HepG2 (cell line): ENCODE measurements at regions not wholly inside any gene's neighbourhood (a gene's known extent, or its start where the extent isn't known, plus 50 kb on each side); places are given as distances from the start of the nearest gene placed in this dataset.

Source experiments
- ATAC-seq: fragments of 200-7000 bp; cut with Tn5 transposase; 3 replicates; pipeline ENCODE4 v1.9.1; 2020; ENCODE audit warnings: mild to moderate bottlenecking, moderate library complexity
- BruUV-seq: library from RNA; stranded (reverse); fragments of 400-500 nt; replicated peaks from 2 replicates; lab custom pipeline; 2021; lab: Mats Ljungman, UMichigan
- CTCF ChIA-PET: fragments of 300-600 bp; formaldehyde crosslinking; extraction: SDS; loops from one replicate; lab custom pipeline; 2021; ENCODE audit warnings: low total read pairs, inconsistent platforms, low intra/inter-chr PET ratio; lab: Yijun Ruan, JAX
- POLR2A ChIA-PET: fragments of 350-600 bp; sonication (Branson Sonifier 250); formaldehyde crosslinking; loops from one replicate; lab custom pipeline; 2020; ENCODE audit warnings: antibody characterized with exemption, inconsistent platforms; lab: Yijun Ruan, JAX
- DNase-seq: peaks from one replicate; pipeline ENCODE4 v3.0.0-alpha.2; 2015; ENCODE audit warnings: low spot score
- FAIRE-seq: peaks from 3 replicates; lab custom pipeline; 2011; peaks lifted over from hg19 to GRCh38; lab: Jason Lieb, UNC
- H2AFZ ChIP-seq: one replicate; pipeline ENCODE4 v1.6.1; 2011; ENCODE audit warnings: low read length, inconsistent platforms
- H3K27ac ChIP-seq: fragments of 300-600 bp; 3 replicates; pipeline ENCODE4 v1.8.0; 2011; ENCODE audit warnings: mixed run types, mild to moderate bottlenecking, mixed read lengths, low read length, inconsistent platforms; ENCODE audit not compliant: insufficient read depth; ENCODE audit errors: extremely low read length
- H3K27me3 ChIP-seq, 2 experiments: fragments of 200-600 bp in 1 of 2; 2 replicates in 1 of 2; 3 replicates in 1 of 2; pipeline versions ENCODE4 v1.6.0 to v1.8.0; 2011; ENCODE audit warnings: low read length in 2 of 2, mild to moderate bottlenecking in 2 of 2, moderate library complexity in 2 of 2, inconsistent platforms in 1 of 2; ENCODE audit not compliant: insufficient read depth in 2 of 2, control insufficient read depth in 1 of 2
- H3K36me3 ChIP-seq, 2 experiments: fragments of 200-600 bp in 1 of 2; replicated peaks in 1 of 2; 2 replicates in 1 of 2; 3 replicates in 1 of 2; pipeline versions ENCODE4 v1.5.1 to v1.8.0; 2011; ENCODE audit warnings: low read length in 2 of 2, inconsistent platforms in 1 of 2; ENCODE audit not compliant: insufficient read depth in 2 of 2, control insufficient read depth in 1 of 2
- H3K4me1 ChIP-seq: 2 replicates; pipeline ENCODE4 v1.5.1; 2012; ENCODE audit warnings: low read length, inconsistent platforms; ENCODE audit not compliant: insufficient read depth
- H3K4me2 ChIP-seq: 2 replicates; pipeline ENCODE4 v1.6.0; 2011; ENCODE audit warnings: low read depth, low read length, inconsistent platforms
- H3K4me3 ChIP-seq, 3 experiments: fragments of 200-600 bp in 1 of 3; sonication (generic), shearing (Covaris generic) in 1 of 3; replicated peaks in 1 of 3; 2 replicates each; pipeline ENCODE4 v1.5.1; 2011 to 2016; ENCODE audit warnings: low read length in 3 of 3, inconsistent platforms in 2 of 3, low read depth in 2 of 3, mild to moderate bottlenecking in 2 of 3, control low read depth in 1 of 3, mixed read lengths in 1 of 3; ENCODE audit not compliant: insufficient read depth in 1 of 3
- H3K79me2 ChIP-seq: one replicate; pipeline ENCODE4 v1.6.1; 2011; ENCODE audit warnings: low read length, inconsistent platforms; ENCODE audit not compliant: insufficient read depth
- H3K9ac ChIP-seq: 2 replicates; pipeline ENCODE4 v1.6.0; 2011; ENCODE audit warnings: mild to moderate bottlenecking, low read depth, low read length, inconsistent platforms; ENCODE audit not compliant: insufficient read depth
- H3K9me3 ChIP-seq: 2 replicates; pipeline ENCODE4 v1.5.1; 2012; ENCODE audit warnings: mild to moderate bottlenecking, low read length
- H4K20me1 ChIP-seq: 2 replicates; pipeline ENCODE4 v1.6.0; 2011; ENCODE audit warnings: inconsistent platforms, mild to moderate bottlenecking, low read length, moderate library complexity; ENCODE audit not compliant: insufficient read depth
- FOXK2 ChIP-seq: fragments of 450-650 bp; IDR thresholded peaks from 2 replicates; pipeline ENCODE4 v1.6.1; 2016
- IRF2 ChIP-seq: IDR thresholded peaks from 2 replicates; pipeline ENCODE4 v1.6.1; 2018; ENCODE audit warnings: missing genetic modification reagents, missing compliant biosample characterization
- MAFF ChIP-seq: IDR thresholded peaks from 2 replicates; pipeline ENCODE4 v1.6.1; 2011; ENCODE audit warnings: low read depth, low read length, improper control_type of control experiment
- MTF1 ChIP-seq: sonication (generic); formaldehyde crosslinking; IDR thresholded peaks from 2 replicates; pipeline ENCODE4 v1.5.0; 2020; ENCODE audit warnings: missing genetic modification reagents
- PCBP2 ChIP-seq: fragments of 200-400 bp; formaldehyde crosslinking; optimal IDR thresholded peaks from 2 replicates; pipeline ENCODE3; 2018; ENCODE audit warnings: low read length, low read depth; ENCODE audit not compliant: poor library complexity, severe bottlenecking
- PHF5A ChIP-seq: IDR thresholded peaks from one replicate; pipeline ENCODE4 v1.6.1; 2018; ENCODE audit warnings: low read depth, missing genetic modification reagents; ENCODE audit not compliant: unreplicated experiment
- RXRA ChIP-seq: sonication (generic); formaldehyde crosslinking; IDR thresholded peaks from 2 replicates; pipeline ENCODE4 v1.5.1; 2020; ENCODE audit warnings: missing genetic modification reagents
- SIX4 ChIP-seq: sonication (generic); formaldehyde crosslinking; IDR thresholded peaks from 2 replicates; pipeline ENCODE4 v1.4.0; 2020; ENCODE audit warnings: missing genetic modification reagents
- TARDBP ChIP-seq: sonication (generic); formaldehyde crosslinking; IDR thresholded peaks from 2 replicates; pipeline ENCODE4 v1.8.0; 2022; ENCODE audit warnings: mild to moderate bottlenecking, missing genetic modification reagents
- ZNF577 ChIP-seq: sonication (generic); formaldehyde crosslinking; IDR thresholded peaks from 2 replicates; pipeline ENCODE4 v1.4.0; 2020; ENCODE audit warnings: mild to moderate bottlenecking, low read depth, missing genetic modification reagents, borderline replicate concordance
- WGBS: methylation state at CpG from one replicate; pipeline ENCODE4 v1.1.6; 2017; ENCODE audit warnings: low lambda C conversion rate; 5-methylcytosine and 5-hydroxymethylcytosine counted together
- in situ Hi-C: cut with HindIII; loops from 2 replicates; pipeline ENCODE4 v1.10.0; 2017; ENCODE audit warnings: low pct_unique_long_range_greater_than_20kb; ENCODE audit not compliant: extremely low pct_ligation_motif_present
- intact Hi-C: fragments of 100-400 bp; cut with micrococcal nuclease; formaldehyde crosslinking; loops from one replicate; pipeline ENCODE4 v1.10.0; 2022; ENCODE audit not compliant: unreplicated experiment
- TF ChIP-seq, protein P1 (sequence below): sonication (generic); formaldehyde crosslinking; IDR thresholded peaks from 2 replicates; pipeline ENCODE4 v1.4.0; 2020; ENCODE audit warnings: missing genetic modification reagents
- TF ChIP-seq, protein P2 (sequence below): conservative IDR thresholded peaks from 2 replicates; pipeline ENCODE4 v1.6.1; 2018; ENCODE audit warnings: missing genetic modification reagents
- TF ChIP-seq, protein P3 (sequence below): sonication (generic); formaldehyde crosslinking; IDR thresholded peaks from 2 replicates; pipeline ENCODE4 v1.8.0; 2022; ENCODE audit warnings: missing genetic modification reagents, mild to moderate bottlenecking, moderate library complexity, borderline replicate concordance

DNA sequence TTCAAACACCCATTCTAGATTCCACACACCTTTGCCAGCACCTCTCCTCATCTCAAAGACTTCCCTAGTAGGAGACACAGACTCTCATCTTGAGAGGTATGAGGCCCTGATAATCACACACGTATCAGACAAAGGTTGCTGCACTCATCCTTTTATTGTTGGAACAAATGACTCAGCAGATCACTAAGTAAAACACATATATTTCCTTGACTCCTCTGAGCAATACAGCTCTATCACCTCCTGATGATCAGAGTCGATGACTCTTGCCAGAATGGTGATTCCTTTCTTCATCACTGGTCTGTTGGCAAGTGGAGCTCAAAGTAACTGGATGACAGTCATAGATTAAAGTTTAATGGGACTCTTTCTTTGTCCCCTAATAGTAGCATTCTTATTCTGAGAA lies 1049.2 kb upstream of the ZEB2 start (continued):
- TF ChIP-seq, protein P1, sequence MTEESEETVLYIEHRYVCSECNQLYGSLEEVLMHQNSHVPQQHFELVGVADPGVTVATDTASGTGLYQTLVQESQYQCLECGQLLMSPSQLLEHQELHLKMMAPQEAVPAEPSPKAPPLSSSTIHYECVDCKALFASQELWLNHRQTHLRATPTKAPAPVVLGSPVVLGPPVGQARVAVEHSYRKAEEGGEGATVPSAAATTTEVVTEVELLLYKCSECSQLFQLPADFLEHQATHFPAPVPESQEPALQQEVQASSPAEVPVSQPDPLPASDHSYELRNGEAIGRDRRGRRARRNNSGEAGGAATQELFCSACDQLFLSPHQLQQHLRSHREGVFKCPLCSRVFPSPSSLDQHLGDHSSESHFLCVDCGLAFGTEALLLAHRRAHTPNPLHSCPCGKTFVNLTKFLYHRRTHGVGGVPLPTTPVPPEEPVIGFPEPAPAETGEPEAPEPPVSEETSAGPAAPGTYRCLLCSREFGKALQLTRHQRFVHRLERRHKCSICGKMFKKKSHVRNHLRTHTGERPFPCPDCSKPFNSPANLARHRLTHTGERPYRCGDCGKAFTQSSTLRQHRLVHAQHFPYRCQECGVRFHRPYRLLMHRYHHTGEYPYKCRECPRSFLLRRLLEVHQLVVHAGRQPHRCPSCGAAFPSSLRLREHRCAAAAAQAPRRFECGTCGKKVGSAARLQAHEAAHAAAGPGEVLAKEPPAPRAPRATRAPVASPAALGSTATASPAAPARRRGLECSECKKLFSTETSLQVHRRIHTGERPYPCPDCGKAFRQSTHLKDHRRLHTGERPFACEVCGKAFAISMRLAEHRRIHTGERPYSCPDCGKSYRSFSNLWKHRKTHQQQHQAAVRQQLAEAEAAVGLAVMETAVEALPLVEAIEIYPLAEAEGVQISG = no peak
- TF ChIP-seq ZNF577 (CRISPR knock-in tag) (no peak), PHF5A (CRISPR knock-in tag) (no peak)

DNA sequence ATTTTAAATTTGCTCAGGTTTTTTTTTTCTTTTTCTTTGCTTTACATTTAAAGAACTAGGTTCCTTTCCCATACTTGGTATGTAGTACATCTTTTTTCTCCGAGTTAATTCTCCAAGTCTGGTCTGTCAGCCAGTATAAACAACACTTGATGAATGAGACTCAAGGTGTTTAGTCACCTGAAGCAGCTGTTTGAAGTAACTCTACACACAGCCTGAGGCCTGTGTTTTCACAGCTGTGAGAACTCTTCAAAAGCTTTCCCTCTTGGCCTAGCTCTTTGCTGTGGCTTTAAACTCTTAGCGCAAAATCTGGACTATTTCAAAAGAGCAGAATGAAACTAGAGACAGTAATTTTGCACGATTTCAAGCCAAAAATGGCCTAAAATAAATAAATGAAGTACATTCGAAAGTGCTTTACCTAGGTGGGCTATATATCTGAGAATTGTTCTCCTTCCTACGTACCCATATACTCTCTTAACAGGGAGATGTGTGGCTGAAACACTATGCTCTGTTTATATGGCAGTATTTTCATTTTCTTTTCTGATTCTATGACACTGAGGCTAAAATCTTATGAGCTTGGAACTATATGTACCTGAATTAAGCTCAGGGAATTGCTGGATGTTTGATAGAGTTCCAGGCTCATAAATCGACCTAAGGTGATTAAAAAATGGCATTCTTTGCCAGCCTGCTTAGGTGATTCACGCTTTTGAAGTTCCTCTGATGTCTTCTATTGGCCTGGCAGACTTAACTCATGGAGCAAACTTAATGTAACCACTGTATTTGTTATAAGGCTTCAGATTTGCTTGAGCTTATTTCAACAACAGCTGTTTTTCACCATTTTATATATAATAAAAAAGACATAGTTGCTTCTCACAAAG lies 1044.1 kb upstream of the ZEB2 start:
- DNase-seq (no peak), ATAC-seq (no peak), FAIRE-seq (no peak)
- H3K4me1 ChIP-seq = no peaks in the 10 kb centered on the region
- H3K9me3 ChIP-seq = no peaks in the 10 kb centered on the region
- no peak overlapping the region for H3K4me3 ChIP-seq
- no peaks in the 10 kb centered on the region for H3K36me3 ChIP-seq
- no peaks in the 10 kb centered on the region for H3K79me2 ChIP-seq
- no peaks in the 10 kb centered on the region for H4K20me1 ChIP-seq
- TF ChIP-seq PCBP2 (no peak), FOXK2 (no peak), TARDBP (CRISPR knock-in tag) (no peak), RXRA (CRISPR knock-in tag) (no peak), SIX4 (CRISPR knock-in tag) (no peak), MAFF (no peak), MTF1 (CRISPR knock-in tag) (no peak), IRF2 (CRISPR knock-in tag) (no peak)
- TF ChIP-seq, protein P2, sequence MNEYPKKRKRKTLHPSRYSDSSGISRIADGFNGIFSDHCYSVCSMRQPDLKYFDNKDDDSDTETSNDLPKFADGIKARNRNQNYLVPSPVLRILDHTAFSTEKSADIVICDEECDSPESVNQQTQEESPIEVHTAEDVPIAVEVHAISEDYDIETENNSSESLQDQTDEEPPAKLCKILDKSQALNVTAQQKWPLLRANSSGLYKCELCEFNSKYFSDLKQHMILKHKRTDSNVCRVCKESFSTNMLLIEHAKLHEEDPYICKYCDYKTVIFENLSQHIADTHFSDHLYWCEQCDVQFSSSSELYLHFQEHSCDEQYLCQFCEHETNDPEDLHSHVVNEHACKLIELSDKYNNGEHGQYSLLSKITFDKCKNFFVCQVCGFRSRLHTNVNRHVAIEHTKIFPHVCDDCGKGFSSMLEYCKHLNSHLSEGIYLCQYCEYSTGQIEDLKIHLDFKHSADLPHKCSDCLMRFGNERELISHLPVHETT (CRISPR knock-in tag) = no peak
- TF ChIP-seq, protein P3, sequence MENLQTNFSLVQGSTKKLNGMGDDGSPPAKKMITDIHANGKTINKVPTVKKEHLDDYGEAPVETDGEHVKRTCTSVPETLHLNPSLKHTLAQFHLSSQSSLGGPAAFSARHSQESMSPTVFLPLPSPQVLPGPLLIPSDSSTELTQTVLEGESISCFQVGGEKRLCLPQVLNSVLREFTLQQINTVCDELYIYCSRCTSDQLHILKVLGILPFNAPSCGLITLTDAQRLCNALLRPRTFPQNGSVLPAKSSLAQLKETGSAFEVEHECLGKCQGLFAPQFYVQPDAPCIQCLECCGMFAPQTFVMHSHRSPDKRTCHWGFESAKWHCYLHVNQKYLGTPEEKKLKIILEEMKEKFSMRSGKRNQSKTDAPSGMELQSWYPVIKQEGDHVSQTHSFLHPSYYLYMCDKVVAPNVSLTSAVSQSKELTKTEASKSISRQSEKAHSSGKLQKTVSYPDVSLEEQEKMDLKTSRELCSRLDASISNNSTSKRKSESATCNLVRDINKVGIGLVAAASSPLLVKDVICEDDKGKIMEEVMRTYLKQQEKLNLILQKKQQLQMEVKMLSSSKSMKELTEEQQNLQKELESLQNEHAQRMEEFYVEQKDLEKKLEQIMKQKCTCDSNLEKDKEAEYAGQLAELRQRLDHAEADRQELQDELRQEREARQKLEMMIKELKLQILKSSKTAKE (CRISPR knock-in tag) = no peak
- intact Hi-C loops = no loop called here
- WGBS = 5% methylated on average over 7 of the region's 7 CpGs
- no peak overlapping the region for H2AFZ ChIP-seq
- POLR2A ChIA-PET = no interaction called here
- no TSS peak for BruUV-seq
- no peak overlapping the region for H3K9ac ChIP-seq
- in situ Hi-C loops = no loop called here
- no peak overlapping the region for H3K27ac ChIP-seq
- no peak overlapping the region for H3K4me2 ChIP-seq
- no peaks in the 10 kb centered on the region; a peak in 1 of 5 replicates for H3K27me3 ChIP-seq
- CTCF ChIA-PET = no interaction called here
